ENCODE measurements at regions not wholly inside any gene's neighbourhood (a gene's known extent, or its start where the extent isn't known, plus 50 kb on each side); places are given as distances from the start of the nearest gene placed in this dataset.

DNA sequence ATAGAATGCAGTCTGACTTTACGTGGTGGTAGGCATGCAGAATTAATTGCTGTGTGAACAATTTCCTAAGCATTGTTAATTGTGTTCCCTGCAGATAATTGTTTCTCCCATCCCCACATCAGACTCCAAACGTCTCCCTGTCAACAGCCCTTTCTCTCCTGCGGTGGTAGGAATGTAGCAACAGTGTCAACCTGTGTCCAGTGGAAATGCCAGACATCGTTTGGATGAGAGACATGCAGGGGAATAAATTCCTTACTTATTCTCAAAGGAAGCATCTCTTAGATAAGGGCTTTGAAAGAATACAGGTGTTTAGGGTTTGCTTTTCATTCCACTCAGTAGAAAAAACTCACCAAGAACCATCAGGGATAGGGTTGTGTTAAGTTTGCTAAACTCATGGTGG is 245.3 kb upstream of the WWC1 start:
- DNase-seq, result no peak

DNA sequence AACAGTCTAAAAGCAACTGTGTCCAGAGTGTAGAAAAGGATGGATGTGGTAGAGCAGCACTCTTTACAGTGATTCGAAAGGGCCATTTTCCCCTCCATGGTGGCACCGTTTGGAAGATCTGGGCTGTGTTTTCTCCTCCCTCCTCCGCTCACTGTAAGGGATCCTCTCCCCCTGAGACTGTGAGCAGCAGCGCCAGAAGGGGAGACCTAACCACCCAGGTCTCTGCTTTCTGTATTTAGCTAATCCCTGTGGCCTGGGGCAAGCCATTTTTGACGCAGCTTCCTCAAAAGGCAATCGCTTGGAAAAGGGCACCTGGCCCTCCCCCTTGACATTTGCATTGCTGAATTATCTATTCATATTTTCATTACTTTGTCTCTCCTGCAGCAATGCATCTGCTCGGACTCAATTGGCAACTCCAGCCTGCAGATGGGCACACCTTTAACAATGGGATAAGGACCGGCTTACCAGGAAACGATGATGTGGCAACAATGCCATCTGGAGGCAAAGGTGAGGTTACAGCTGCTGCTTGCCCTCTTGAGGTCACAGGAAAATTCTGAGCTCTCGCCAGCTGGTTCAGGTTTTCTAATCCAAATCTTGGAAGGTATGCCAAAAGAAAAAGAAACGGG is 244.3 kb upstream of the WWC1 start:
- DNase-seq, result peak; percentile 51

DNA sequence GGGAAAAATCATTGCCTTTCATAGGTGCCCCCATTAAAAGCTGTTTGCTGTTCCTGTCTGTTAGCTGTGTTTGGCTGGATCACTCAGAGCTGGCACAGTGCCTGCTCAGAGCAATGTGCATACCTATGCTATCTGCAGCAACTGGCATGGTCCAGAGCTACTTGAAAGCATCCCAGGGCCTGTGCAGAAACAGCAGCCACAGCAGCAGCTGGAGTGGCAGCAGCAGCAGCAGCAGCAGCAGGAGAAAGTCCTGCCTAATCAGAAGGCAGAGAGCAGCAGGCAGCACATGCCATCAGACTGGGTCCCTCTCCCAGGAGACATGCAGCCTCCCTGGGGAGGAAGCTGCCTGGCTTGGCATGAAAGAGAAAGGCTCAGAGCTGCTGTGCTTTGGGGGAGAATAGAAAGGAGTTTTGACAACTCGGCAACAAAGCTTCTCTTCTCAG is 243.8 kb upstream of the WWC1 start:
- DNase-seq, result peak; percentile 34

DNA sequence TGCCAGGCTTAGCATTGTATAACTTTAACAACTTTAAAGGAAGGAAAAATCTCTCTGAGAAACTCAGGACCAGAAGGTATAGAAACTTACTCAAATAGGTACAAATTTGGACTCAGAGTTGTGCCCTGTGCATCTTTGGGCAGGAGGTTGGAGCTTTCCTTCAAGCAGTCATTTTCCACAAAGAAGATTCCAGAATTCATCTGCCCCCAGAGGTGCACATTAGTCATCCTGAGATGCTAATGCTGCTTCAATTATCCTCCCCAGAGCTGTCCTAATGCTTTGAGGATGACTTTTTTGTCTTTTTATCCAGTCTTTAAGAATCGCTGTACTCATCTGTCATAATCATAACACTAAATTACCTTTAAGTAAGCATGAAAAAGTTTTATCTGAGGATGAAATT is 243.0 kb upstream of the WWC1 start:
- DNase-seq, result no peak

DNA sequence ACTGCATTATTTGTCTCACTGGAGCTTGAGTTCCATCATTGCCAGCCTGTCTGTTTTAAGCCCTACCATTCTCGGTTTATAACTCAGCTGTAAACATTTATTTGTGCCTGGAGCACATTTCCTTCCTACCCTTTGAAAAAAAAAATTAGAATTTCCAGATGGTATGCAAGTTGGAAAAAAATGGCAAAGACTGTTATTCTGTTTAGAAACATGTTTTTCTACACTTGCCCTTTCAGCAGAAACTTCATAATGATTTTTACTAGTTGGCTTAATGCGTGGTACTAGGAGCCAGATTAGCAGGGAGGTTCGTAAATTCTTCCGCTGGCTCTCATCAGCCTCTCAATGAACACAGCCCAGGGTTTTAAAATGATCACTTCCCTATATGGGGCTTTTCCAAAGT is 238.8 kb upstream of the WWC1 start:
- no peak for DNase-seq

DNA sequence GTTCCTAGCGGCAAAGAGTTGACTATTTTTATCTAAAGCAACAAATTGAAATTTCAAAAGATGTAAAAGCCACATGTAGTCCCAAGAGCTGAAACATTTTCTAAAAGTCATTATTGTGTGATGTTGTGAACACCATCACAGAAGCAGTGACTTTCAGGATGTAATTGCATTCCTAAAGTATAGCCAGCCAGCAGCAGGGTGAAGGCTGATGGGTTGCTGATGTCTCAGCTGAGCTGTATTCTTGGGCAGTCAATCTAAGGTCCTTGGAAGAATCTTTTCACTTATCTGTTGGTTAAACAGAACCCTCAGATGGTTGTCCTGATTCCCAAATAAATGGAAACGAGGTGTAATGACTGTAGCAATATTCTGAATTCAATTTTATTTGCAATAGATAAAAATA is 237.4 kb upstream of the WWC1 start:
- no peak for DNase-seq

DNA sequence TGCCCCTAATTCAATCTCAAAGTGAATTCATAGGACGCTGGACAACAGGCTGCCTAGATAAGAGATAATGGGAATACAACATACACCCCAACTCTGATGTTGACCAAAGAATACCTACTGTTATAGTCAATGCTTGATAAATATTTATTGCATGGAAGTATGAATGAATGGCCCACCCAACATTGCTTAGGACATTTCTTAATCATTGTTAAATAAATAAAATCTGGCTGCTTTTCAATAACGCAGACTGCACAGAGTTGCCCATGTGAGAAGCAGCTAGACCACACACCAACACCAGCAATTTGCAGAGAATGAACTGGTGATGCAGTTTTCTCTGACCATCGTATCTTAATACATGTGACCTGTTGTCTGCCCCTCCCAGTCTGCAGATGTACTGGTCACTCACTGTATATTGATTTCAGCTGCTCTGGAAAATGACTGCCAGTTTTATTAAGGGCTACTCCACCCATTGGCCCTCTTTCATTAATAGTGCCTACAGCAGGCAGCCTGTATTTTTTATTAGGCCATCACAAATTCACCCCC is 236.2 kb upstream of the WWC1 start:
- DNase-seq, result no peak

DNA sequence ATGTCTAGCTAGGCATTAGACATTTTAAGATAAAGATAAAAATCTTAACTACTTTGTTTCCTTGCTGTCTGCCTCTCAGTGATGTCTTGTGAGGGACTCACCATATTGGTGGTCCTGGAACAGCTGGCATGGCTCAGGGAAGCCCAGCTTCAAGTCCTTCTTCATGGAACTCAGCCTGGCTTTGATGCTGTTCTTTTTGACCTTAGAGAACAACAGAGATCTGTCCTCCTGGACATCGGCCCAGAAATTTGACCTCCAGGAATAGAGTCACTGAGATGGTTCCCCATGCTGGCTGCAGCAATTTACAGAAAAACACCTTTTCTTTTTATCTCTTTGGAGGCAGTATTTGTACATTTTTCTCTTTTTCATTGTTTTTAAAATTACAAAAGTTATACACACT is 235.5 kb upstream of the WWC1 start:
- no peak for DNase-seq

DNA sequence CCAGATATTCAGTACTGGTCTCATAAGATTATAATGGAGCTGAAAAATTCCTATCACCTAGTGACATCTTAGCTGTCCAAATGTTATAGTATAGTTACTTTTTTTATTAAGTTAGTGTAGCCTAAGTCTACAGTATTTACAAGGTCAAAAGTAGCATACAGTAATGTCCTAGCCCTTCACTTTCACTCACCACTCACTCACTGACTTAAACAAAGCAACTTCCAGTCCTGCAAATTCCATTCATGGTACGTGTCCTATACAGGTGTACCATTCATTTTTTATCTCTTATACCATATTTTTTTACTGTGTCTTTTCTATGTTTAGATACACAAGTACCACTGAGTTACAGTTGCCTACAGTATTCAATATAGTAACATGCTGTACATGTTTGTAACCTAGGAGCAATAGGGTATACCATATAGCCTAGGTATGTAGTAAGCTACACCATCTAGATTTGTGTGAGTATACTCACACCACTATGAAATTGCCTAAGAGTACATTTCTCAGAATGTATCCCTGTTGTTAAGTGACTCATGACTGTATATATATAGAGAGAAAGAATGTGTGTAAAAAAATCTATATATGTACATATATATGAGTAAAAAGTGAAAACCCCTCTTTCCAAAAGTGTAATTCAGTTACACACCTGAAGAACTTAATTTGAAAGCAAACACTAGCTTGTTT is 234.8 kb upstream of the WWC1 start:
- DNase-seq, result no peak

DNA sequence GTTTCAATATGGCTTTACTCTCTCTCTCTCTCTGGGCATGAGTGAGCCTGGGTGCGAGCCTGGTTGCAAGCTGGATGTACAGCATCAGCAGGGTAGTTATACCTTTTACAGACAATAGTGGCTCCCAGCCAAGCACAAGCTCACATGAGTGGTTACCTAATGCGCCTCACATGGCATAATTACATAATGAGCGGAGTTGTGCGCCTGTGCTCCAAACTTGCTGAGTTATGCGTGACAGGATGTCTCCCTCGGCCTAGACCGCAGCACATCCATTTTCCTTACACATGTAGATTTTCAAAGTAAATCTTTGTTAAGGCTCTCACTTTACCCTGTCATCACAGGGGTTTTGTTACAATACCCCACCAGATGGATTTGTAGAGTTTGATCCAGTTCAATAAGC is 233.5 kb upstream of the WWC1 start:
- DNase-seq, result no peak

DNA sequence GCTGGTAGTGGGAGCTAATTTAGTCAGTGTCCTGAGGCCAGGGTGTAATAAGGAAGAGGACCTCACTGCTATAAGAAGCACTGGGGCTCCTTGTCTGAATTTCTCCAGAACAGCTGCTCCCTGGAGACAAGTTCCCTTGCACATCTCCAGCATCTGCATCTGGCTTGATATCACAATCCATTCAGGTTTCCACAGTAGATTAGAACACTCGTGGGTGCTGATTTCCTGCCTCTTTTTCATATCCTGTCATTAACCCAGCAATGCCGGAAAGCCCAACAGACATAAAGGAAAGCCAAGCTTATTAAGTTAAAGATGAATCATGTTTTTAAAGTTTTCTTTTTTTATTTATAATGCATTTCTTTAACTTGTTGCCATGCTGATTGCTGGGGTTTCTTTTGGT is 232.3 kb upstream of the WWC1 start:
- no peak for DNase-seq

DNA sequence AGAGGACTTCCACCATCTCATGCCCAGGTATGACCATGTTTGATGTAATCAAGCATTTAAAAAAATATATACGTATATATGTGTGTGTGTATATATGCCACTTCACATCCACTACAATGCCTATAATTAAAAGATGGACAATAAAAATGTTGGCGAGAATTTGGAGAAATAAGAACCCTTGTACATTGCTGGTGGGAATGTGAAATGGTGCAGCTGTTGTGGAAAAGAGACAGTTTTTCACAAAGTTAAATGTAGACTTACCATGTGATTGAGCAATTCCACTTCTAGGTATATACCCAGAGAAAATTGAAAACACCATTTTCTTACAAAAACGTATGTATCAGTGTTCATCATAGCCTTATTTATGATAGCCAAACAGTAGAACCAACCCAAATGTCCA is 229.2 kb upstream of the WWC1 start:
- no peak for DNase-seq

DNA sequence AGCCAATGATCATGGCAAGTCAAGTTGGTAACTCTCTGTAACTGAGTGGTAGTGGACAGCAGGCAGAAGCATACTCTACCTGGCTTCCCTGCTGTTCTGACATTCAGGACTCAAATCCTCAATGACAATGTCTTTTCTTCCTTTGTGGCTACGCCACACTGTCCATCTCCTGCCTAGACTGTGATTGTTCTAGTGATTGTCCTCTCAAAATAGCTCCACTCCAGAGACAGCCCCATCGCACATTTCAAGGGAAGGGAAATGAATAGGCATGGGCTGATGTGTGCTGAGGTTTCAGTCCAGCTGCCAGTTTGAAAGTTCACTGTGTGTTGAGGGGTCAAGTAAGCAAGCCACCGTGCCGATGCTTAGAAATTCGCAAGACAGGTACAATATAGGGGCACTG is 227.0 kb upstream of the WWC1 start:
- DNase-seq, result no peak

DNA sequence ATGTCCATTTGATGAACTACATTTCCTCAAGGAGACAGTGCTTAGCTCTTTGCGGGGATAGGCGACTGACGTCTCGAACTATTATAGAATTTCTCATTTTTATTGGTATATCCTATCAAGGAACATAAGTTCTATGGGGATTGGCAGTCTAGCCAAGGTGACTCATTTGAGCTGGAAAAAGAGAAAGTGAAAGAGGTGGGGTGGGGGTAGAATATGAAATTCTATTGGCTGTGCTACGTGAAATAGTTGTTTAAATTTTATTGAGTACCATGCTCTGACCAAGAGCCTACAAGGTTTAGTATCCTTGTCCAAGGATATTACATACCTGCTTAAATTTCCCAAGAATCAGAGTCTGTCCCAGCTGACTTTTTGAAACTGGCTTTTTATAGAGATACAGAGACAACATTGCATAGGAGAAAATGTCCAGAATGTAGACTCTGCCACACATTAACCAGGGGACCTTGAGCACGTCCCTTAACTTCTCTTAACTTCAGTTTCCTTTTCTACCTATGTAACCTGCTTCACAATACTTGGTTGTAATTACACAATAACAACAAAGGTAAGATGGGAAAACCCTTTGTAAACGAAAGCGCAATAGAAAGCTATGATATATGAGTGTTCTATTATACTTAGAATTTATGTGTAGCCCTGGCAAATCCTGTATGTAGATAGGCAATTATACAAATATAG is 226.4 kb upstream of the WWC1 start:
- no peak for DNase-seq

DNA sequence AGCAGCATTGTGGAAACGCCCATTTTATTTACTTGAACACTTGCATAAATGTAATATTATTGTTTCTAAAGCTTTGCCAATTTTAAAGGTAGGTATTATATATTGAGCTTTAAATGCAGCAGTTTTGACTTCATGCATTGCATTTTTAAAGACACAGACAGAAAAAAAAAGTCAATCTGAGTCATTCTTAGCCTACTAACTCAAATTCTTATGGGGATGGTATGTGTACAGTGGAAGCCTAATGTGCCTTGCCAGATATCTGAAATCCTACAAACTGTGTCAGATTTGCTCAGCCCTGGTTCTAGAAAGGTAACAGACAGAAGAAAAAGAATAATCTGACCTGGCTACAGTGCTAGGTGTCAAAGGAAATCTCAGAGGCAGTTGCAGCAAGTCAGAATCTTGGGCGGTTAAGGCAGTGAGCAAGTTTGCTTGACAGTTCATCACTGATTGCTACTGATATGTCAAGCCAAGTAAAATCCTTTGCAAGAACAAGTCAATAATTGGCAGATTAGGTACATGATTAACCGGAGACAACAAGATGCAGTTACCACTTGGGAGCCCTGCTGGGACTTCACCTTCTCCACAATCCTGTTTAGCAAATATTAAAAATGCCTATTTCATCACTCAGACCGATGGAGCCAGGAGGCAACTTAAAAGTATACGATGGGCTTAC is 224.8 kb upstream of the WWC1 start:
- peak; percentile 50 for DNase-seq

DNA sequence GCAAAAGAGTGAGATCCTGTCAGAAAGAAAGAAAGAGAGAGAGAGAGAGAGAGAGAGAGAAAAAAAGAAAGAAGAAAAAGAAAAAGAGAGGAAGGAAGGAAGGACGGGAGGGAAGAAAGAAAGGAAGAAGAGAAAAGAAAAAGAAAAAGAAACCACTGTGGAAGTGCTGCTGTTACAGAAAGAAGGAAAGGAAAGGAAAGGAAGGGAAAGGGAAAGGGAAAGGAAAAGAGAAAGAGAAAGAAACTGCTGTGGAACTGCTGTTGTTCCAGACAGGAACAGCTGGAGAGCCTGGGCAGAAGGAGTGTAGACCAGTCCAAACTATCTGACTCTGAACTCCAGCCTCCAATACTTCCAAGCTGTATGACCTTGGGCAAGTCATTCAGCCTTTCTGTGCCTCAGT is 220.7 kb upstream of the WWC1 start:
- no peak for DNase-seq

DNA sequence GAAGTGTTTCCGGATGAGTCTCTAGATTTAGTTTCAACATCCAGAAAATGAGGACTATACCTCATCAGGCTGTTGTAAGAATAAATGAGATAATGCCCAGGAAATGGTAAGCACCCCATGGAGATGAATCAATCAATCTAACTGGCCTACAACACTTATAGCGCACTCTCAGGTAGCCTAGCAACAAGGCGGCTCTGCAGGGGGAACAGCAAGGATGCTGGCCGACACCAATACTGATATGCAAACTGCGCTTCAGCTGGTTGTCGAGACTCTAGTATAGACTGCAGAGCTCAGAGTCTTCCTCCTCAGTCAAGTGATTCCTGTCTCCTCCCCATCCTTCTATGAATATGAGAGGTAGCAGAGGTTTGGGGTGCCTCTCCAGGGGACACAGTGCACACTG is 218.8 kb upstream of the WWC1 start:
- DNase-seq, result no peak

DNA sequence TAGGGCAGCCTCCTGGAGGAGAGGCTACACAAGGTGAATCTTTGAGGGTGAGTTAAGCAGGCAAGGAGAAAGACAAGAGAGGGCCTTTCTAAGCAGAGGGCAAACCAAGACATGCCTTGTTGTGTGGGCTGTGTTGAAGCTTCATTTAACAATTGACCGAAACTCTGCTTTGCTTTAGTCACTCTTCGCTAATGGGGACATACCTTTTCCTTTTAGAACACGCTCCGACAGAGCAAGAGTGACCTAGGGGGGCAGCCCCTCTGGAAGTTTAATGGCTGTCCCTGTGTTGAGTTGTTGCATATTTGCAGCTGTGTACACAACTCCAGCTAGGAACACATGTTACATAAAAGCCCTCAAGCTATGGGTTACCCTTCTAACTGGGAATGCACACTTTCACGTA is 218.1 kb upstream of the WWC1 start:
- DNase-seq, result no peak

DNA sequence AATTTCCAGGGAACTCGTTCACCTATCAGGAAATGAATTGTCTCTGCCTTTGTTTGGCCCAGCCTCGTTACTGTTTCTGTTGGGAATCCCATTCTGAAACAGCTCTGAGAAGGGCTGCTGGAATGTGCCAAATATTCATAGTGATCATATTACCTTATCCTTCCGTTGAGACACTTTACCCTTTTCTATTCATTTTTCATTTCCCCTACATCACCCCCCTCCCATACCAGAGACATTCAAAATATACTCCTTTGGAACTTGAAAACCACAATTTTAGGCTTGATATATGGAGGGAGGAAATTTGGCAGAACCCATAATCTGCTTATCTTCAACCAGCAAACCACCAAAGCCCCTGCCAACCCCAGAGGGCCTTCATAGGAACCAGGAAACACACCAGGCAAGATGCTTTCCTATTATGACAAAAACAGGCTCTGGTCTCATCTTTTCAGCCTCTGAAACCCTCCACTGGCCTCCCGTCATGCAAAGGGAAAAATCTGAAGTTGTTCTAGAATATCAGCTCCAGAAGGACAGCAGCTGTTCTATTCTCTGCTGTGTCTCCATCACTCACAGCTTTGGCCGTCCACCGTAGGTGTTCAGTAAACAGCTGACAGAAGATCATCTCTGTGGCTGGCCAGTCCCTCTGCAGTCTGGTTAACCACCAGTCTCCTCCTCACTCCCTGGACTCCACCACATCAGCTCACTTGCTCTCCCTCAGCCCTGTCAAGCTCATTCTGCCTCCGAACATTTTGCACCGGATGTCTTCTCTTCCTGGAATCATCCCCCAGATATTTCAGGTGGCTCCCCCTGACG is 217.2 kb upstream of the WWC1 start:
- DNase-seq, result peak; percentile 82

DNA sequence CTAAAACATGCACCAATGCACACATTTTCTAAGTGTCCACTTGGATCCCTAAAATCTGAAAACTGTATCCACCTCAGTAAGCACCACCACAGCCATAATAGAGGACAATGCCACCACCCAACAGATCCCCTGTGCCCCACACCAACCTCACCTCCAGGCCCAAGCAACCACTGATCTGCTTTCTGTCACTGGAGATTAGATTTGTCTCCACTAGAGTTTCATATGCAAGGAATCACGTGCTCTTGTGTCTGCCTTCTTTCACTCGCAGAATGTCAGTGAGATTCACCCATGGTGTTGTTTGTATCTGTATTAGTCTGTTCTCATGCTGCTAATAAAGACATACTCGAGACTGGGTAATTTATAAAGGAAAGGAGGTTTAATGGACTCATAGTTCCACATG is 216.1 kb upstream of the WWC1 start:
- no peak for DNase-seq

DNA sequence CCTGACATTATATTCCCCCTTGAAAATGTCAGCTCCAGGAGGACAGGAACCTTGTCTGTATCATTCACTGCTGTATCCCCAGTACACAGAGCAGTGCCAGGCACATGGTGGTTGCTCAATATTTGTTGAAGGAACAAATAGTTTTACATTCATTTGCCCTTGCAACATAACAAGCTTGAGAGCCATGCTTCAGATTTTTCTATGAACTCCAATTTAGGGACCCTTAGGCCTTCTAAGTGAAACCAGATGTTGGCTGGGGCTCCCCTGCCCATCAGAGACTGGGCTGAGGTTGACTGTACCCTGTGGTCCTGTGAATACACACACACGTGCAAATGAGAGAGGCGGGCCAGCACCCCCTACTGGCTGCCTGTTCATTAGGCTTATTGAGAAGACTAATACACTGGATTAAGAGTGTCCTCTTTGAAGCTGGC is 214.9 kb upstream of the WWC1 start:
- peak; percentile 73 for DNase-seq

DNA sequence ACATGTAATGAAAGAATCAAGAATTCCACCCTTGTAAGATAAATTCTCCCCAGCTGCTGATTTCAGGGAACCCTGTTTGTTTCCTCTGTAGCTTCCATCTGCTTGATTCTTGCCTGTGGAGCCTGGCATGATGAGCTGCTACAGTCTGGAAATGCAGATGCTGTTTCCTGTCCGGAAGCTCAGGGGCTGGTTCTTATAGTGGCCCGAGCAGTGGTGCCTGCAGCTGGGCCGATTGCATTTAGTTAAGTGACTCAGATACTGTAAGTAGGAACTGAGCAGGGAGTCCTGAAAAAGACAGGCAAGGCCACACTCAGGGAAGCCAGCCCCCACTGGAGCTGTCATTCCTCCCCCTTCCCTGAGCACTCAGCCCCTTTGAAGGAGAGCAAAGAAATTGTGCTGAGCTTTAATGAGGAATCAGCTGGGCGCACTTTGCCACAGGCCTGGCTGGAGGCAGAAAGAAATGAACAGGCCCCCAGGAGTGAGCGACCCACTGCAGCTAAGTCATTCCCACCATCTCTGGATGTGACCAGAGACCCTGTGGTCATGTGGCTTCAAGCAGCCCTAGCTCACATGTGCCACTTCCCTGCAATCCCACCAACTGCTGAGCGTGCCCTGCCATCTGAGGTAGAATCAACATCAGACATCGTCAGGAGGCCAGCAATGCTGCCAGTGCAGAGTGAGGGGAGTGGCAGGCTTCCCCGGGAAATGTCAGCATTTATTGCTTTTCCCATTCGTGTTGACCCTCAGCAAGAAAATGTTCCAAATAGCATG is 206.0 kb upstream of the WWC1 start:
- peak; percentile 78 for DNase-seq

Measured in fibroblast of skin of right biceps (primary cell).